ENCODE measurements at regions not wholly inside any gene's neighbourhood (a gene's known extent, or its start where the extent isn't known, plus 50 kb on each side); places are given as distances from the start of the nearest gene placed in this dataset.
"Not testable (repeated sequence)": the region's sequence is repeated elsewhere in the genome, so short reads cannot be mapped to it uniquely, and the experiment has no call there.

DNA sequence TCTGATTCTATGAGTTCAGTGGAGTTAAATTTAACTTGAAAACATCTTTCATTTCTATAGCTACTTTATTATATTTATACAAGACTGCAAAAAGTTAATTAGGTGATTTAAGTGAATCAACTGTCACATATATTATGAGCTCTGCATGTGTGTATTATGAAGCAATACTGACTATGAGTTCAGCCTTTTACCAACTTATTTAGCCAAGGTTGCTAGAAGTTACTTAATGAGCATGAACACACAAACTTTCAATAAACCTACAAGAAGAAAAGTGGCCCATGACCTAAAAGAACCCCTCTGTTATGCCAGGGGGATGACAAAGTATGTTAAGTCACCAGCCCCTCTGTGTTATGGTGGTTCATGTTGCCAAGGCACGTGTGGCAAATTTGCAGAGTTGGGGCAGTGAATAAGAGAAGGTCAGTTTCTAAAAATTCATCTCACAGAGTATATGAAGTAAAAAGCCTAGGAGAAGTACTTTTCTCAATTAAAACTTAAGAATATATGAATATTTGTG, 86.7 kb upstream of the LYPLAL1 start:
- H3K4me1 Mint-ChIP-seq (ENCODE audit: low read depth), result peaks cover 2% of the 10 kb centered on the region
- peaks cover 6% of the 10 kb centered on the region for H3K27me3 Mint-ChIP-seq (ENCODE audit: low read depth)
- ATAC-seq (no peak), DNase-seq (no peak)
- H3K9me3 Mint-ChIP-seq, result peaks cover 11% of the 10 kb centered on the region
- no peak overlapping the region for H3K4me3 Mint-ChIP-seq
- no peaks in the 10 kb centered on the region for H3K36me3 Mint-ChIP-seq (ENCODE audit: insufficient read depth)

DNA sequence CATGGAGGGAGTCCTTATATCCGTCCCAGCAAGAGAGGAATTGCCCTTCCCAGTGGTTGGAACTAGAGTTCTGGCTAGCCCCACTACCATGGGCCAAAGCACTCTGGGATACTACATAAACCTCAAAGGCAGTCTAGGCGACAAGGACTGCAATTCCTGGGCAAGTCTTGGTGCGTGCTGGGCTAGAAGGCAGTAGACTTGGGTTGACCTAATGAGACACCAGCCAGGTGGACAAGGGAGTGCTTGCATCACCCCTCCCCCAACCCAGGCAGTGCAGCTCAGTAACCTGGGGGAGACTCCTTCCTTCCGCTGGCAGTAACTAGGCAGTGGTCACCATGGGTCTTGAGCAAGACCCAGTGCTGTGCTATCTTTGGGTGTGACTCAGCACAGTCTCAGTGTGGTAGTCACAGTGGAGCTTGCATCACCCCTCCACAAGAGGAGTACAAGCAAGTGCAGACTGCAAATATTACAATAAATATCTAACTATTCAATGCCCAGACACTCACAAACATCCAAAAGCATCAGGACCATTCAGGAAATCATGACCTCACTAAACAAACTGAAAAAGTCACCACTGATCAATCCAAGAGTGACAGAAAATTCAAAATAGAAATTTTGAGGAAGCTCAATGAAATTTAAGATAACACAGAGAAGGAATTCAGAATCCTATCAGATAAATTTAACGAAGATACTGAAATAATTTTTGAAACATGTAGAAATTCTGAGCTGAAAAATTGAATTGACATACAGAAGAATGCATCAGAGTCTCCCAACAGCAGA, 84.7 kb upstream of the LYPLAL1 start:
- Mint-ChIP-seq H3K9me3 (peaks cover 17% of the 10 kb centered on the region), H3K4me1 (ENCODE audit: low read depth) (peaks cover 2% of the 10 kb centered on the region), H3K27me3 (ENCODE audit: low read depth) (peaks cover 6% of the 10 kb centered on the region), H3K4me3 (no peak overlapping the region), H3K36me3 (ENCODE audit: insufficient read depth) (no peaks in the 10 kb centered on the region)
- ATAC-seq (no peak), DNase-seq (no peak)

DNA sequence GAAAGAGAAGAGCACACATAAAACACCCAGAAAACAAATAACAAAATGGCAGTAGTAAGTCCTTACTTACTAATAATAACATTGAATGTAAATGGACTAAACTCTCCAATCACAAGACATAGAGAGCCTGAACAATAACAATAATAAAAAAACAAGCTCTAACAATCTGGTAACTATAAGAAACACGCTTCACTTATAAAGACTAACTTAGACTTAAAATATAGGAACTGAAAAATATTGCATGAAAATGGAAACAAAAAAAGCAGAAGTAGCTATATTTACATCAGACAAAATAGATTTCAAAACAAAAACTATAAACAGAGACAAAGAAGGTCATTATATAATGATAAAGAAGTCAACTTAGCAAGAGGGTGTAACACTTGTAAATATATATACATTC, 83.1 kb upstream of the LYPLAL1 start:
- ATAC-seq (no peak), DNase-seq (no peak)
- H3K4me1 Mint-ChIP-seq (ENCODE audit: low read depth), result peaks cover 2% of the 10 kb centered on the region
- H3K4me3 Mint-ChIP-seq, result no peak overlapping the region
- H3K36me3 Mint-ChIP-seq (ENCODE audit: insufficient read depth), result no peaks in the 10 kb centered on the region
- H3K27me3 Mint-ChIP-seq (ENCODE audit: low read depth), result peaks cover 4% of the 10 kb centered on the region
- H3K9me3 Mint-ChIP-seq, result peaks cover 17% of the 10 kb centered on the region

- Mint-ChIP-seq H3K9me3 (peaks cover 17% of the 10 kb centered on the region), H3K36me3 (ENCODE audit: insufficient read depth) (no peaks in the 10 kb centered on the region), H3K4me1 (ENCODE audit: low read depth) (peaks cover 2% of the 10 kb centered on the region), H3K4me3 (no peak overlapping the region), H3K27me3 (ENCODE audit: low read depth) (no peaks in the 10 kb centered on the region)
- DNase-seq, result no peak
- ATAC-seq, result no peak
Measured at GRCh38 chr1:219092206-219092605, 81.5 kb upstream of the LYPLAL1 start.

DNA sequence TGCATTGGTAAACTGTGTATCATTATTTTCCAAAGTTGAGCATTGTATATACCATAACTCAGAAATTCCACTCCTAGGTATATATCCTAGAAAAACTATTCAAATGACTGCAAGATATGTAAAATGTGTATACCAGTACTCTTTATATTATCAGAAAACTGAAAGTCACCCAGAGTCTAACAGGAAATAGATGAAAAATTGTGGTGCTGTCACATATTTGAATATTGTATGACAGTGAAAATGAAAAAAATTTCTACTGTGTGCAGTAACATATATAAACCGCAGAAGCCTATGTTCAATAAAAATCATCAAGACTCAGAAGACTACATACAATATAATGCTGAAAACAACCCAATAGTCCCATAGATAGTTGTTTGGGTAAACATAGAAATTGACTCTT, 74.4 kb upstream of the LYPLAL1 start:
- Mint-ChIP-seq H3K4me1 (ENCODE audit: low read depth) (no peaks in the 10 kb centered on the region), H3K9me3 (no peaks in the 10 kb centered on the region), H3K36me3 (ENCODE audit: insufficient read depth) (no peaks in the 10 kb centered on the region), H3K27me3 (ENCODE audit: low read depth) (no peaks in the 10 kb centered on the region), H3K4me3 (no peak overlapping the region)
- no peak for DNase-seq
- no peak for ATAC-seq

DNA sequence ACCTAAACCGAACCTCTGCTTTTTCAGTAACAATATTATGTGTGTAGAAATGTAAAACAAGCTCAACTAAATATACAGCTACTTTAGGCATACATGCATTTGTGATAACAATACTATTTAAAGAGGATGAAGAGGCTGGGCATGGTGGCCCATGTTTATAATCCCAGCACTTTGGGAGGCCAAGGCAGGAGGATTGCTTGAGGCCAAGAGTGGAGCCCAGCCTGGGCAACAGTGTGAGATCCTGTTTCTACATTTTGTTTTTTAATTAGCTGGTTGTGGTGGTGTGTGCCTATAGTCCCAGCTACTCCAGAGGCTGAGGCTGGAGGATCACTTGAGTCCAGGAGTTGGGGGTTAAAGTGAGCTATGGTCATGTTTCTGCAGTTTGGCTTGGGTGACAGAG, 73.6 kb upstream of the LYPLAL1 start:
- DNase-seq, result no peak
- no peaks in the 10 kb centered on the region for H3K9me3 Mint-ChIP-seq
- no peaks in the 10 kb centered on the region for H3K36me3 Mint-ChIP-seq (ENCODE audit: insufficient read depth)
- no peak for ATAC-seq
- no peaks in the 10 kb centered on the region for H3K4me1 Mint-ChIP-seq (ENCODE audit: low read depth)
- H3K4me3 Mint-ChIP-seq, result no peak overlapping the region
- no peaks in the 10 kb centered on the region for H3K27me3 Mint-ChIP-seq (ENCODE audit: low read depth)

DNA sequence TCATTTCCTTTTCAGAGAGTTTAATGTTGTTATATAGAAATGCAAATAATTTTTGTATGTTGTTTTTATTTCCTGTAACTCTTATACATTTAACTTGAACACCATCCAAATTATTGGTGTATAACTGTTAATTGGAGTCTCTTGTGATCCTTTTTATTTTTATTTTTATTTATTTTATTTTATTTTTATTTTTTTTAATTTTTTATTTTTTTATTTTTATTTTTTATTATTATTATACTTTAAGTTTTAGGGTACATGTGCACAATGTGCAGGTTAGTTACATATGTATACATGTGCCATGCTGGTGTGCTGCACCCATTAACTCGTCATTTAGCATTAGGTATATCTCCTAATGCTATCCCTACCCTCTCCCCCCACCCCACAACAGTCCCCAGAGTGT, 71.2 kb upstream of the LYPLAL1 start:
- not testable (repeated sequence) for H3K4me3 Mint-ChIP-seq; H3K4me1 Mint-ChIP-seq (ENCODE audit: low read depth); ATAC-seq; H3K27me3 Mint-ChIP-seq (ENCODE audit: low read depth); H3K36me3 Mint-ChIP-seq (ENCODE audit: insufficient read depth); DNase-seq; H3K9me3 Mint-ChIP-seq

GRCh38 chr1:219105893-219106292, 67.8 kb upstream of the LYPLAL1 start:
- H3K9me3 Mint-ChIP-seq, result peaks cover 11% of the 10 kb centered on the region

DNA sequence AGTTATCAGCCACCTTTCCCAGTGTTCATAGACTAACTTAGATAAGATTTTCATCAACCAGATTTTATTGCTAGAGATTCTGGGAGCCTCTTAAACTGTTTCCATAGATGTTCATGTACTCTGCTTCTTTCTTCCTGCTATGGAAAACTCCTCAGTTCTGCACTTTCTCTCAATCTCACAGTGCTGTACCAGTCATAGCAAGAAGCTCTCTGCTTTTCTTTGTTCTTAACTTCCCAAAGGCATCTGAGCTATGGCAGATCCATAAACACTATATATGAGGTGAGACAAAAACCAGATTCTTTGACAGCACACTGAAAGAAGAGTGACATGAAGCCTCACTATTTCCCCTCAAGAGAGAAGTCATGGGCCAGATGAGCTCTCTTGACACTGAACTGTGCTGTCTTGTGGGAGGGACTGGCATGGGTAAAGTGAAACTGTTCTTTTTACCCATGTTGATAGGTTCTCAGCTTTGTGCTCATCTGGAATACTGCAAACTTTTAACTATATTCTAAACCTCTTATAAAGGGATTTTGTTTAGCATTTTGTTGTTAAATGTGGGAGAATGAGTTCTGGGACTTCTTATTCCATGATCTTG, 64.2 kb upstream of the LYPLAL1 start:
- no peak overlapping the region for H3K4me3 Mint-ChIP-seq
- no peaks in the 10 kb centered on the region for H3K4me1 Mint-ChIP-seq (ENCODE audit: low read depth)
- peaks cover 24% of the 10 kb centered on the region for H3K9me3 Mint-ChIP-seq
- H3K36me3 Mint-ChIP-seq (ENCODE audit: insufficient read depth), result no peaks in the 10 kb centered on the region
- peaks cover 4% of the 10 kb centered on the region for H3K27me3 Mint-ChIP-seq (ENCODE audit: low read depth)
- ATAC-seq (no peak), DNase-seq (no peak)

More at GRCh38 chr1:219105893-219106292, 67.8 kb upstream of the LYPLAL1 start:
- Mint-ChIP-seq H3K4me1 (ENCODE audit: low read depth) (no peaks in the 10 kb centered on the region), H3K4me3 (no peak overlapping the region), H3K36me3 (ENCODE audit: insufficient read depth) (no peaks in the 10 kb centered on the region), H3K27me3 (ENCODE audit: low read depth) (peaks cover 2% of the 10 kb centered on the region)
- DNase-seq (no peak), ATAC-seq (no peak)

DNA sequence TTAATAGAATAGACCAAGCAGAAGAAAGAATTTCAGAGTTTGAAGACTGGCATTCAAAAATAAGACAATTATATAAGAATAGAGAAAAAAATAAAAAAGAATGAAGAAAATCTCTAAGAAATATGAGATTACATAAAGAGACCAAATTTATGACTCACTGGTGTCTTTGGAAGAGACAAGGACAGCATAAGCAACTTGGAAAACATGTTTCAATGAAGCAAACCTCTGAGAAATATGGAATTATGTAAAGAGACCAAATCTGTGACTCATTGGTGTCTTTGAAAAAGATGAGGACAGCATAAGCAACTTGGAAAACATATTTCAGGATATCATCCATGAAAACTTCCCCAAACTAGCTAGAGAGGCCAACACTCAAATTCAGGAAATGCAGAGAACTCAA, 60.4 kb upstream of the LYPLAL1 start:
- Mint-ChIP-seq H3K4me1 (ENCODE audit: low read depth) (no peaks in the 10 kb centered on the region), H3K27me3 (ENCODE audit: low read depth) (peaks cover 4% of the 10 kb centered on the region), H3K36me3 (ENCODE audit: insufficient read depth) (no peaks in the 10 kb centered on the region), H3K4me3 (no peak overlapping the region), H3K9me3 (peaks cover 20% of the 10 kb centered on the region)
- ATAC-seq (no peak), DNase-seq (no peak)

DNA sequence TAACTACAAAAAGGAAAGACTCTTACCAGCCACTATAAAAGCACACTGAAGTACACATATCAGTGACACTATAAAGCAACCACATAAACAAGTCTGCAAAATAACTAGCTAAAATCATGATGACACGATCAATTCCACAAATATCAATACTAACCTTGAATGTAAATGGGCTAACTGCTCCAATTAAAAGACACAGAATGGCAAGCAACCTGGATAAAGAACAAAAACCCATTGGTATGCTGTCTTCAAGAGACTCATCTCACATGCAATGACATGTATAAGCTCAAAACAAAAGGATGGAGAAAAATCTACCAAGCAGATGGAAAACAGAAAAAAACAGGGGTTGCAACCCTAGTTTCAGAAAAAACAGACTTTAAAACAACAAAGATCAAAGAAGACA, 59.7 kb upstream of the LYPLAL1 start:
- no peaks in the 10 kb centered on the region for H3K4me1 Mint-ChIP-seq (ENCODE audit: low read depth)
- H3K9me3 Mint-ChIP-seq, result peaks cover 18% of the 10 kb centered on the region
- DNase-seq (no peak), ATAC-seq (no peak)
- no peaks in the 10 kb centered on the region for H3K36me3 Mint-ChIP-seq (ENCODE audit: insufficient read depth)
- no peak overlapping the region for H3K4me3 Mint-ChIP-seq
- peaks cover 4% of the 10 kb centered on the region for H3K27me3 Mint-ChIP-seq (ENCODE audit: low read depth)

DNA sequence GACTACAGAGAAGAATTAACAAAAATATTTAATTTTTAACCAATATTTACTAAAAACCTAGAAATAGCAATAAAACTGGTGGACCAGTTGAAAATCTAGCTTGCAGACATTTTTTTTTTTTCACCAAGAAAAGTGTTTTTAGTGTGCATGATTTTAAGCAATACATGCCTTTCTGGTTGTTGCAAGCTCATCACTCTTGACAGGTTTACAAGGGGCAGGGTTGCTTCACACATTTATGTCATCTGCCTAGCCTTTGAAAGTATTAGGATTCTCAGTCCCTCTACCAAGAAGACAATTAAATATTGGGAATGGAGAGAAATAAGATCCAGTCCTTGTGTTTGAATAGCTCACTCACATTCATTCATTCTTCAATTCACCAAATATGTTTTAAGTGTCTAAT, 53.8 kb upstream of the LYPLAL1 start:
- H3K27me3 Mint-ChIP-seq (ENCODE audit: low read depth), result no peaks in the 10 kb centered on the region
- DNase-seq (no peak), ATAC-seq (no peak)
- H3K36me3 Mint-ChIP-seq (ENCODE audit: insufficient read depth), result no peaks in the 10 kb centered on the region
- no peak overlapping the region for H3K4me3 Mint-ChIP-seq
- H3K4me1 Mint-ChIP-seq (ENCODE audit: low read depth), result no peaks in the 10 kb centered on the region
- H3K9me3 Mint-ChIP-seq, result no peaks in the 10 kb centered on the region

GRCh38 chr1:219120624-219121544, 52.8 kb upstream of the LYPLAL1 start:
- H3K27me3 Mint-ChIP-seq (ENCODE audit: low read depth), result no peaks in the 10 kb centered on the region
- no peak overlapping the region for H3K4me3 Mint-ChIP-seq
- H3K4me1 Mint-ChIP-seq (ENCODE audit: low read depth), result no peaks in the 10 kb centered on the region

GRCh38 chr1:219121679-219122078, 52.0 kb upstream of the LYPLAL1 start:
- DNase-seq, result no peak
- H3K9me3 Mint-ChIP-seq, result no peaks in the 10 kb centered on the region
- no peak overlapping the region for H3K4me3 Mint-ChIP-seq
- ATAC-seq, result no peak
- no peaks in the 10 kb centered on the region for H3K4me1 Mint-ChIP-seq (ENCODE audit: low read depth)
- H3K27me3 Mint-ChIP-seq (ENCODE audit: low read depth), result no peaks in the 10 kb centered on the region
- H3K36me3 Mint-ChIP-seq (ENCODE audit: insufficient read depth), result no peaks in the 10 kb centered on the region

More at GRCh38 chr1:219120624-219121544, 52.8 kb upstream of the LYPLAL1 start:
- no peaks in the 10 kb centered on the region for H3K9me3 Mint-ChIP-seq
- DNase-seq (no peak), ATAC-seq (no peak)
- H3K36me3 Mint-ChIP-seq (ENCODE audit: insufficient read depth), result no peaks in the 10 kb centered on the region
